ENCODE measurements at regions not wholly inside any gene's neighbourhood (a gene's known extent, or its start where the extent isn't known, plus 50 kb on each side); places are given as distances from the start of the nearest gene placed in this dataset.

DNA sequence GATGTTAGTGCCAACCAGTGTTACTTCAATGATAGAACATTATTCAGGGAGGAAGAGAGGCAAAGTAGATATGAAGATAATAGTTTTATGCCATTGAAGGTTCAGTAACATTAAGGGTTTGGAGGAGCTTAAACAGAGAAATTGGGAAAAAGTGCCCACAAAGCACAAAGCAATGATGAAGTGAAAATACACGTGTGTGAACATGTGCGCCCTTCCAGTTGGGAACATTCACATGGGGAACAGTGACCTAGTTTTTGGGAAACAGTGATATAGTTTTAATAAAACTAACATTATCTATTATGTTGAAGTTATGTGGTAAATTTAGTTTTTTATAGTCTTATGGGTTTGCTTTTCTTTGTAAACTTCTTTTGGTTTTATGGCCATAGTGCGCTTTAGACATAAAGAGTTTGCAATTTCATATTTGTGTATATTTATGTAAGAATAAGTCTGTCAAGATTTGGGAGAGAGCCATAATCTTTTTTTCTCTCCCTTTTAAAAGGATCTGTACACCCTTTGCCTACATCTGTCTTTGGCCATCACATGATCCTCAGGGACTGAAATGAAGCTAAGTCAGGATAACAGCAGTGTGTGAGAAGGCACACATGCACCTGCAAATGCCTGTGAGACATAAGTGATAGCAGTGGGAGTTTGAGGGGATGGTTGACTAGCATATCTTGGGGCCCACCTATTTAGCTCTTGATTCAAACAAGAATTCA lies 450.3 kb upstream of the THRB start:
- TF ChIP-seq, protein P1, sequence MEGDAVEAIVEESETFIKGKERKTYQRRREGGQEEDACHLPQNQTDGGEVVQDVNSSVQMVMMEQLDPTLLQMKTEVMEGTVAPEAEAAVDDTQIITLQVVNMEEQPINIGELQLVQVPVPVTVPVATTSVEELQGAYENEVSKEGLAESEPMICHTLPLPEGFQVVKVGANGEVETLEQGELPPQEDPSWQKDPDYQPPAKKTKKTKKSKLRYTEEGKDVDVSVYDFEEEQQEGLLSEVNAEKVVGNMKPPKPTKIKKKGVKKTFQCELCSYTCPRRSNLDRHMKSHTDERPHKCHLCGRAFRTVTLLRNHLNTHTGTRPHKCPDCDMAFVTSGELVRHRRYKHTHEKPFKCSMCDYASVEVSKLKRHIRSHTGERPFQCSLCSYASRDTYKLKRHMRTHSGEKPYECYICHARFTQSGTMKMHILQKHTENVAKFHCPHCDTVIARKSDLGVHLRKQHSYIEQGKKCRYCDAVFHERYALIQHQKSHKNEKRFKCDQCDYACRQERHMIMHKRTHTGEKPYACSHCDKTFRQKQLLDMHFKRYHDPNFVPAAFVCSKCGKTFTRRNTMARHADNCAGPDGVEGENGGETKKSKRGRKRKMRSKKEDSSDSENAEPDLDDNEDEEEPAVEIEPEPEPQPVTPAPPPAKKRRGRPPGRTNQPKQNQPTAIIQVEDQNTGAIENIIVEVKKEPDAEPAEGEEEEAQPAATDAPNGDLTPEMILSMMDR (conservative IDR thresholded peaks at IDR 0.05; ENCODE audit: low read depth, low read length): no peak
- TF ChIP-seq CEBPB (IDR thresholded peaks at IDR 0.05; ENCODE audit: low read depth, low read length) (no peak), RFX5 (IDR thresholded peaks at IDR 0.05; ENCODE audit: low read depth, low read length) (no peak), POLR2A (IDR thresholded peaks at IDR 0.05; ENCODE audit: low read depth, low read length) (no peak), BHLHE40 (IDR thresholded peaks at IDR 0.05; ENCODE audit: low read depth, low read length) (no peak), MXI1 (IDR thresholded peaks at IDR 0.05; ENCODE audit: borderline replicate concordance, low read depth, low read length) (no peak), MAFK (IDR thresholded peaks at IDR 0.05; ENCODE audit: low read depth, low read length) (no peak), NFE2L2 (IDR thresholded peaks at IDR 0.05; ENCODE audit: low read depth, low read length) (no peak)
- TF ChIP-seq, protein P2, sequence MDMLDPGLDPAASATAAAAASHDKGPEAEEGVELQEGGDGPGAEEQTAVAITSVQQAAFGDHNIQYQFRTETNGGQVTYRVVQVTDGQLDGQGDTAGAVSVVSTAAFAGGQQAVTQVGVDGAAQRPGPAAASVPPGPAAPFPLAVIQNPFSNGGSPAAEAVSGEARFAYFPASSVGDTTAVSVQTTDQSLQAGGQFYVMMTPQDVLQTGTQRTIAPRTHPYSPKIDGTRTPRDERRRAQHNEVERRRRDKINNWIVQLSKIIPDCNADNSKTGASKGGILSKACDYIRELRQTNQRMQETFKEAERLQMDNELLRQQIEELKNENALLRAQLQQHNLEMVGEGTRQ (IDR thresholded peaks at IDR 0.05; ENCODE audit: low read depth, low read length): no peak
- TF ChIP-seq, protein P3, sequence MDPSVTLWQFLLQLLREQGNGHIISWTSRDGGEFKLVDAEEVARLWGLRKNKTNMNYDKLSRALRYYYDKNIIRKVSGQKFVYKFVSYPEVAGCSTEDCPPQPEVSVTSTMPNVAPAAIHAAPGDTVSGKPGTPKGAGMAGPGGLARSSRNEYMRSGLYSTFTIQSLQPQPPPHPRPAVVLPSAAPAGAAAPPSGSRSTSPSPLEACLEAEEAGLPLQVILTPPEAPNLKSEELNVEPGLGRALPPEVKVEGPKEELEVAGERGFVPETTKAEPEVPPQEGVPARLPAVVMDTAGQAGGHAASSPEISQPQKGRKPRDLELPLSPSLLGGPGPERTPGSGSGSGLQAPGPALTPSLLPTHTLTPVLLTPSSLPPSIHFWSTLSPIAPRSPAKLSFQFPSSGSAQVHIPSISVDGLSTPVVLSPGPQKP (IDR thresholded peaks at IDR 0.05; ENCODE audit: borderline replicate concordance, low read depth, low read length): no peak
